GM21367 (cell line): ENCODE measurements at regions not wholly inside any gene's neighbourhood (a gene's known extent, or its start where the extent isn't known, plus 50 kb on each side); places are given as distances from the start of the nearest gene placed in this dataset.

Source experiments
- ATAC-seq: cut with Tn5 transposase; IDR thresholded peaks from one replicate; pipeline ENCODE4 v1.9.1; 2021; ENCODE audit not compliant: unreplicated experiment

DNA sequence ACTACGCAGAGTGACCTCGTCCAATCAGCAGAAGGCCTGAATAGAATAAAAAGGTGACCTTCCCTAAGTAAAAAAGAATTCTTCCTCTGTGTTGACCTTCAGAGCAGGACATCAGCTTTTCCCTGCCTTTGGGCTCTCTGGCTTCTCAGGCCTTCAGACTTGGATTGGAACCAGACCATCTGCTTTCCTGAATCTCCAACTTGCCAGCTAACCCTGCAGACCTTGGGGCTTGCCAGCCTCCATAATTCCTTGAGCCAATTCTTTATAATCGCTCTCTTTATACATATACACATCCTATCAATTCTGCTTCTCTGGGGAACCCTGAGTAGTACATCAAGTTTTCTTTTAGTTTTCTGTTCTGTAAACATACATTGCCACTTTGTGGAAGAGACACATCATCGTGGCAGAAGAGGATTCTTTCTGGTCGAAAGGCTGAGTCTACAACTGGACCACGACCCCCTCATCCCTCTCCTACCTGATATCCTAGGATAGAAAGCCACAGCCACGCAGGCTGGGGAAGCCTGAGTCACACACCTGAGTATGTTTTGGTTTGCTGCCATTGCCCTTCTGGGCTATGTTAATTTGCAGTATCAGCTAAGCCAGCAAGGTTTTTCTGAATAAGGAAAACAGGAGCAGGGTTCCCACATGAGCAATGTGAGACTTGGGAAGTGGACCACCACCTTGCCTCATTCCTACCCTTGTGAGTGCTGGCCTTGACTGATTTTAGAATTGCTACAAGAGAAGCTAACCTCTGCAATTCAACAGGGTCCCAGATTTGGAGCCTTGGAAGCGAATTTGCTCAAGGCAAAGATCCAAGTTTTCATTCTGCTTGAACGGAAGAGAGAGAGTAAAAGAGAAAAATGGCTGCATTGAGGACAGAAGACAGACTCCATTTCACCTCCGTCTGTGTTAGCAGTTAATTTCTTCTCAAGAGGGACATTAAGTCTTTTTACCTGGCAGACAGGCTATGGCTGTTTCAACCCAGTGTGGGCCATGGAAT lies 445.2 kb upstream of the FZD8 start:
- no peak for ATAC-seq

DNA sequence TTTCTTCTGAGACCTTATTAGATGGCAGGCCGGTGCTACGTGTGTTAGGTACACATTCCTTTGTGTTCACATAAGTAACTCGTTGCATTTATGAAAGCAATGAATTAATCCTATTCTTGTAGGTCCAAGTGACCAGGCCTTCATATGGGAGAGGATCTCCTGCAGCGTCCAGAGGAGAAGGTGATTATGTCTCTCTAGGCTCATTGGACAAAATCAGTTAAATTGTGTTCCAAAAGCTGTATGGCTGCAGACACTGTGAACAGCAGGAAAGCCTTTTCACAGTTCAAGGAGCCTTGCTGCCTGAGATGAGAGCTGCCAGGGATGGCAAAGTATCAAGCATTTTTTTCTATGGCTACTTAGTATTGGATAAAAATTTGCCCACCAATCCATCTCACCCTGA lies 433.1 kb upstream of the FZD8 start:
- no peak for ATAC-seq

DNA sequence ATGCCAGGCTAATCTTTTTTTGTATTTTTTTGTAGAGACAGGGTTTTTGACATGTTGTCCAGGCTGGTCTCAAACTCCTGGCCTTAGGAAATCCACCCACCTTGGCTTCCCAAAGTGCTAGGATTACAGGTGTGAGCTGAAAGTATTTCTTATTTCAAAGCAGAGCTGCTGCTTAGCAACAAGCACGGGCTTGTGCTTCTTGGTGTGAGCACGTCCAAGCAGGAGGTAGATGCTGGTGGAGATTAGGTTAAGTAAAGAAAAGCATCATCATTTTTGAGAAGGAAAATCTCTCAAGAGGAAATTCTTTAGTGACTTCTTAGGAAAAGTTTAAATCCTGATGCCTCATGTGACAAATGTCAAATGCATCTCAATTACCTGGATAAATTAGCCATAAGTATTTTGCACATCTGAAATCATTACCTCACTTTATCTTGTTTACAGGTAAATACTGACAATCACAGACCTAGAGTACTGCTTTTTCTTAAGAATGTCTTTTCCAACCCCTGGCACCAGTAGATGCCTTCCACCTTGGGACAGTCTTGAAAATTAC lies 431.8 kb upstream of the FZD8 start:
- no peak for ATAC-seq

DNA sequence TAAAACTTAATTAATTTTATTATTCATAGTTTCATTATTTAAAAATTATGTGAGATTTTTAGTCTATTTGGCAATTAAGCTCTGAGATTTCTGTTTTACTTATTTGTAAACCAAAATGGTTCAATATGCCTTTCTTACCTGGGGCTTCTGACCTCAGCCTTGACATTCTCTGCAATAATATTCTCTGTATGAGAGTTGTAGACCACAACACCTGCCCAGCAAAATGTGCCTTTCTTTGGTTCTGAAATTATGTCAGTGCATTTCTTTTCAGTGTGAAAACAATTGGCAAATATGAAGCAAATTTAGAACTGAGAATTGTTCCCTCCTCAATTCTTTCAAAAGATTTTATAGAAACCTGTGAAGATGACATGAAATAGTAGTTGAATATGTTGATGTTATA lies 426.4 kb upstream of the FZD8 start:
- ATAC-seq: no peak

DNA sequence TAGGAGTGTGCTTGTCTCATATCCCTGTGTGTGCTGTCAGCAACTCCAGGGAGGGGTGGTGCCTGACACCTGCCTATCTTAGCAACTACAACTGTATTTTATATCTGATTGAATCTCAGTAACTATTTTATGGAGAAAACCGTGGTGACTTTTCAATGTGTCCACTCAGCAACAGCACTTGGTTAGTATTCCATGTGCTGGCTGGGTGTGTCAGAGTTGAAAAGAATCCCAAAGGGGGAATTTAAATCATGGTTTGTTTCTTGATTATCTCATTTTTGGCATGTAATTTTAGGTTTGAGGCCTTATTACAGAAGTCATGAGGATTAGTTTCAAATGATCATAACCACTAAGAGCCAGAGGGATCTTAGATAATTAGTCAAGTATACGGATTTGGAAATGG lies 425.7 kb upstream of the FZD8 start:
- ATAC-seq: no peak

DNA sequence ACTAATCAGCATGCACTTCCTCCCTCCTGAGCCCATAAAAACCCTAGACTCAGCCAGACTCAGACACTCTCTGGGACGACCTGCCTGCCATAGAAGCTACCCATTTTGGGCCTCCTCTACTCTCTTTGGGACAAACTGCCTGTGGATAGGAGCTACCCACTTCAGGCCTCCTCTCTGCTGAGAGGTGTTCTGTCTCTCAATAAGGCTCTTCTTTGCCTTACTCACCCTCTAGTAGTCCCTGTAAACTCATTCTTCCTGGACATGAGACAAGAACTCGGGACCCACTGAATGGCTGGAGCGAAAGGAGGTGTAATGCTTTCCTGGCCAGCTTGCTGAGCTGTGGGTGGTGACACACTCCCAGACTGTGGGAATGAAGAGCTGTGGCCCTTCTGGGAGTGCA lies 424.8 kb upstream of the FZD8 start:
- ATAC-seq: no peak

DNA sequence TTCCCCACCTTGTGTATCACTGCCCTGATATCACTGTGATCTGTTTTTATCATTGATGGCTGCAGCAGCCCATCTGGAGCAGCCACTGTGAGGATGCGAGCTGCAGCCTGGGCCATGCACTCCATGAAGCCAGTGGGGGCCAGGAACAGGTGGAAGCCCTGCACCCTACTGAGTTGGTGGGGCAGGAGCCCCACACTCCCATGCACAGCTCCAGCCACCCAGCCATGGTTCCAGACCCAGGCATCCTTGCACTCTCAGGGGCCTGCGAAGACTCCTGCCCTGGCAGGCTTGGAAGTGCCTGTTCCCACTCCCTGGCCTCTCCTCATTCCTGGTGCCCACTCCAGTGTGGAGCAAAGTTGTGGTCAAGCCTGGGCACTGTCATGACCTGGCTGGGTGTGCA lies 424.0 kb upstream of the FZD8 start:
- no peak for ATAC-seq

DNA sequence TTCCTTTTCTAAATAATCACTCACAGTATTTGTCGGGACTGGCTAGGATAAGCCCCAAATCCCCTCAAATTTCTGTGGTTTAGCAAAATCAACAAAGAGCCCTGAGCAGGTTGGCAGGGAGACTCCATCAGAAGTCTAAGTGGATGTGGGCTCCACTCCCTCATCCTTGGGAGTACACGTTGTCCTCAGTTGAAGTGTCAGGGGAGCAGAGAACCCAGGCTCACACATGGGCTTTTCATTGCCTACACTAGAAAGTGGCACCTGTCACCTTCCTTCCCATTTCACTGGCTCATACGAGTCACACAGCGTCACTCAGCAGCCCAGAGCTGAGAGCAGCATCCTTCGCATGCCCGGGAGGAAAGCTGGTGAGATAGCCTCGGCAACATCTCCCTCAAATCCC lies 421.3 kb upstream of the FZD8 start:
- no peak for ATAC-seq

DNA sequence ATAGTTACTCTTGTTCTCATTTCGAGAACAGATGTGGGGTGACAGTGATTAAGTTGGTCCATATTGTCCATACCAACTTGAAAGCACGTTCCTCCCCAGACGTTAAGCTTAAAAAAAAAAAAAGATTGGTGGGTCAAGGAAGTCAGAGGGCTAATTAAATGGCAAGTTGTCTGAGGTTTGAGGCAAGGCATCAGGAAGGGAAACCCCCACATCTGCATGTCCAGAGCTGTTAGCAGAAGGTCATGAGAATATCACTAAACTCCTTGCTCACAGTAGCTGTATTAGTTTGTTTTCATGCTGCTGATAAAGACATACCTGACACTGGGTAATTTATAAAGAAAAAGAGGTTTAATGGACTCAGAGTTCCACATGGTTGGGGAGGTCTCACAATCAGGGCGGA lies 415.6 kb upstream of the FZD8 start:
- ATAC-seq: no peak

DNA sequence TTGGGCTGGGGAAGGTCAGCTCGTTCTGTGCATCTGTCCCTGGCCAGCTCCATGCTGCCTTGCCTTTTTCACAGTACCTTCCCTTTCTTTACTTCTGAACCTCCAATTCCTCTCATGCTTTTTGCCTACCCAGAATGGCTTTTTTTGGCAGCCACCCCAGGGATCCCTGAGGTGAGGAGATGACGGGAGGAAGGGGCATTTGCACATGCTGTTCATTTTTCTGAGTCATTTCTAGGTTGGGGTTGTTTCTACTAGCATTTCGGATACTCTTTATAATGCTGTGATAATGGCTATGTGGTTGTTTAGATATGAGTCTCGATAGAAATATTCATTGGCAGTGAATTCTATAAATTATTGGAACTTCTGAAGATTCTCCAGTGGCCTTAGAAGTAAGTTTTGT lies 415.1 kb upstream of the FZD8 start:
- no peak for ATAC-seq

DNA sequence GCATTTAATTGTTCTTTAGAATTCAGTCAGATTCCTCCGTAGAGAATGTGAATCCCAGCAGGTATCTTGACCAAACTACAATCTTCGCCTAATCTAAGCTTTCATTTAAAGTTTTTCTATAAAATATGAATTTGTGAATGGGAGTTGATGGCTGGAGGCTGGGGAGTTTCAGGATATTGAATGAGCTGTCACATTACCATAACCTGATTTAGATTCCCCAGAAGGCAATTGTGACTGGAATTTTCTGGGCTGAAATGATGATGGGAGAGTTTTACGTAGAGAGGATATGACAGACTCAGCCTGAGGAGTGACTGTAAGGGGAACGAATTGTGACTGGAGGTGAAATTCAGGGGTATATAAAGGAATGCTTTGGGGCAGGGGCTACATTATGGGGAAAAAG lies 411.7 kb upstream of the FZD8 start:
- no peak for ATAC-seq

DNA sequence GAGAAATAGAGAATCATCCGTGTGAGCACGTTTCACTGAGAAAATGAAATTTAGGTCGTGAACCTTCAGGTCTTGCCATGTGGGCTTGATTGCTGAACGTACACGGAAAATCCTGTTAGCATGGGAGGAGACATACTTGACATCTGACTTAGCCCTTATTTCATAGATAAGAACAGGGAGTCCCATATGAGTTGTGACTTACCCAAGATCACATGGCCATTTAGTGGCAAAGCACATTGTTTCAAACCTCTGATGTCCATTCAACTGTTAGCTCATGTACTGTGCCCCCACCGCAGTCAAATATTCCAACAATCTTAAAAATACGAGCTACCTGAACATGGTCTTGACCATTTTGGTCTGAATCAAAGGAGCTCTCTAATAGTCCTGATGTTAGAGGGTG lies 411.2 kb upstream of the FZD8 start:
- no peak for ATAC-seq

DNA sequence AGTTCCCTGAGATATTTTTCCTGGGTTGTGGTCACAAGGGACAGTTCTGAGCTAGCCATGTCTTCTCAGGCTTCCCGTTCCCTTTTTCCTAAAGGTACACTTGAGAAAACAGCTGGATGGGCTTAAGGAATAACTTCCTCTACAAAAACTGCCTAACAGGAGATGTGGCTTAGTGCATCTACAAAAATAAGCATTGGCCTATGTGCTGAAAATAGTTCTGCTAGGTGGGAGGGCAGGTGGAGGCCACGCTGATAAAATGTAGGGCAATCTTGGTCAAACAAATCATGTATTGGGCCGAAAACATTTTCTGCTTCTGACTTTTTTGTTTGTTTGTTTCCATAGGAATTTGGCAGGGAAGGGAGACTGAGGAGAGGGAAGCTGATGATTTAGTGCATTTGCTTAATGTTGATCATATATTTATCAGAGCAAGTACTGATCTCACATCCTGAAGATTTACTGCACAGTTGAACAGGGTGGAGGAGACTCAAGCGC lies 409.4 kb upstream of the FZD8 start:
- no peak for ATAC-seq

DNA sequence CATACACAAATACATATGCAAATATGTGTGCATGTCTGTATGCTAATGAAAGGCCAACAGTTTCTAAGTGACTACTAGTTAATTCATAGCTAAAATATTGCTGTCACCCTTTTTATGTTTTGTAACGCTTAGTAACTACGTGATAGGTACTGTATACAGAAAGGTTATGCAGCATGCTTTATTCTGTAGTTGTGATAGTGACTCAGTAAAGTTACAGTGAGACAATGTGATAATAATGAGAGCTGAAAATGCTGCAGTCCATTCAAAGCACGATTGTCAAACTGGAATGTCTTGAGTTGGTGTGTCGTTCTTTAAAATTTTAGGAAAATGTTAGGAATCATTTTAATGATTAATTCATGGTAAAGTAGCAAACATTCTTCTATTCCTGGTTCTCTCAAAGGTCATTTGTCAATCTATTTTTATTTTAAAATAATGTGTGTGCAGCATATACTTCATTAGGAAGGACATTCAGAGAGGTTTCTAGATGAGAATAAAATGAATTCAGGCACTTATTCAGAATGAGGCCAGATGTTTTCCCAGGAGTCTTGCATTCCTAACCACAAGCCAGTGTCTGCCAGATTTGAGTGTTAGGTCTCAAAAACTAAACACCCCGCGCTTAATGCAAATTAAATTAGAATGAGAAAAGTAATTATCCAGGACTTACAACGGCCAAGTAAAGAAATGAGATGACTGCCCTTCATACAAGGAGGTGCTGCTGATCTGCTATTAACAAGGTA lies 408.8 kb upstream of the FZD8 start:
- ATAC-seq: no peak

DNA sequence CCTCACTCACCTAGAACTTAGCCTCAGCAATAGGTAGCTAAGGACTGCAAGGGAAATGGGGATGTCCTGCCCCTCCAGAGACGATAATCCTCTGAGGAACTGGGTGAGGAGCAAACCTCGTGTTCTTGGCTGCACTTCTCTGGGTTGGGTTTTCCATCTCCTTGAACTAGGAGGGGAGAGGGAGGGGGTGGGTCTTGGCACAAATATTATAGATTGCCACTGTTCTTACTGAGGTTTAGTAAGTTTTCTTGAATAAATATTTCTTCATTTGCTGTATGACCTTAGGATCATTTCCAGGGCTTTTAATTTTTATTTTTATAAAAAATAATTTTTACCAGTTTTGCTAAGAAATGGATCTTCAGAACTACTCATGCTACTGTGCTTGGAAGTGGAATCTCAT lies 406.7 kb upstream of the FZD8 start:
- no peak for ATAC-seq

DNA sequence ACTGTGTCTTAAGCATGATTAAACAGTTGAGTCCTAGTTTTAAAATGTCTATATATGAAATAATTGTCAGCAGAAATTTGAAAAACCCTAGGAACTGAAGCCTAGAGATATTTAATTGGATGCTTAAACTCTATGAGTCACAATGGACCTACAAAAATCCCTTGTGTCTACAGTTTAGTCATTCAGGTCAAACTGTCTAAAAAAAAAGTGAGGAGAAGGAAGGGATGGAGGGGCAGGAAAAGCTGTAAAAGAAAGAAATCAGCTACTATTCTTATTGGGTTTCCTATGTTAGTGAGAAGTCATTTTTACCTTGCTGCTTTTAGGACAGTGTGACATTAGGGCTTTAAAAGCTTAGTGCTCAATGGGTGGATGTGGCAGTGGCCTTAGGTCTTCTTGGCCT lies 406.1 kb upstream of the FZD8 start:
- no peak for ATAC-seq

DNA sequence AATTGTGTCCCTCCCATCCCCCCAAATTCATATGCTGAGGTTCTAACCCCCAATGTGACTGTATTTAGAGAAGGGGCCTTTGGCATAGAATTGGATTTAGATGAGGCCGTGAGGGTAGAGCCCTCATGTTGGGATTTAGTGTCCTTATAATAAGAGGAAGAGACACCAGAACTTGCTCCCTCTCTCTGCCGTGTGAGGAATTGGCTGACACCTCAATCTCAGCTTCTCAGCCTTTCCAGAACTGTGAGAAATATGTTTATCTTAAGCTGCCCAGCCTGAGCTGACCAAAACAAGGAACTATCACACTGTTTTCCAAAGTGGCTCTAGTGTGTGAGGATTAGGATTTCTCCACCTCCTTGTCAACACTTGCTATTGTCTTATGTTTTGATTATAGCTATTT lies 400.0 kb upstream of the FZD8 start:
- no peak for ATAC-seq

DNA sequence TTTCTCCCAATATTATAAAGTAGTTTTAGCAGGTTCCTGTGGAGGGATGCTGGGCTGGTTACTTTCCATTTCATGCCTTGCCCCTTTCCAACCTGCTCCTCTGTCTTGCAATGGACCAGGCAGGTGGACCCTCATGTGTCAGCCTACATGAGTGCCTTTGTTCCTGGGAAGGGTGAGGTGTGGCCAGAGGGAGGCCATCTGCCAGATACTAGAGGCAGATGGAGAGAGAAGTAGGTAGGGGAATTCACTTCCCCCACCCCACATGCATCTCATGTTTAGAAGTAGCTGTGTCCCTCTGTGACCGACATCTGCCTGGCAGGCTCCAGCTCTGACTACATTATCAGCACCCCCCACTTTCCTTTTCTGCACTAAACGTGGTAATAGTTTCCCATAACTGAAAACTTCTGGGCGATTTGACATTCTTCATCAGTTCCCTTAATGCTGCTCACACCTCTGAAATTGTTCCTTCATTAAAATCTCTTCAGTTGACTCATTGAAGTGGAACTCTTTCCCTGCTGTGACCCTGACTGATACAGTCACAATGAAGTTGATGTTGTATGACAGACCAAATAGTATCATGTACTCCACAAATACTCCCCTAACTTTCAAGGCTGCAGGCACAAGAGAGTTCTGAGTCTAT lies 396.3 kb upstream of the FZD8 start:
- ATAC-seq: no peak

DNA sequence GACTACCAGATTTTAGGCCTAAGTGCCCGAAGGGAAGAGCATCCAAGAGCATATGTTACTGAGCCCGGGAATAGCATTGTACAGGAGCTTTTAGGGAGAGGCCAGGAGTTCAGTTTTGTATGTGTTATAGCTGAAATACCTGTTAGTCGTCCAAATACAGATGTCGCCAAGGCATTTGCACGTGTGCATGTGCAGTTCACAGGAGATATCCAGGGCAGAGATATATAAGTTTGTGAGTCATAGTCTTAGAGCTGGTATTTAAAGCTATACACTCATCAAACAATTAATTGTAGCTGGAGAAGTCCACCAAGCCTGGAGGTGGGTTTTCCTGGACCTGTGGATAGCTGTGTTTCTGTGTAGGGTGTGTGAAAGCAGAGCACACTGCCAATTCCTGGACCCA lies 394.0 kb upstream of the FZD8 start:
- no peak for ATAC-seq

DNA sequence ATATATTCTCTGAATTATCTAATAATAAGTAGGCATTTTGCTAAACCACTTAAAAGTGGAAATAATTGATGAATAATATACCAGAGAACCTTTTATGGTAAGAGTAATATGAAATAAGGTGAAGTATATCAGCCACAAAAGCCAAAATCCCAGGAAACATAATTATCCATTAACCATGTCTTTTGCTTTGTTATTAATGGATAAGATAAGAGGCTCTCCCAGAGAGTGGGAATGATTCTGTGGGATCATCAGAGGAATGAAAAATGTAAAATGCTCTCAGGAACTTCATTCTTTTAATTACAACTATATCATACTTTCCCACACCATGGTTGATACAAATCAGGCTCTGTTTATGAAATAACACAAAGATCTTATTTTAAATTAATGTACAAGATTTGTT lies 391.7 kb upstream of the FZD8 start:
- no peak for ATAC-seq

DNA sequence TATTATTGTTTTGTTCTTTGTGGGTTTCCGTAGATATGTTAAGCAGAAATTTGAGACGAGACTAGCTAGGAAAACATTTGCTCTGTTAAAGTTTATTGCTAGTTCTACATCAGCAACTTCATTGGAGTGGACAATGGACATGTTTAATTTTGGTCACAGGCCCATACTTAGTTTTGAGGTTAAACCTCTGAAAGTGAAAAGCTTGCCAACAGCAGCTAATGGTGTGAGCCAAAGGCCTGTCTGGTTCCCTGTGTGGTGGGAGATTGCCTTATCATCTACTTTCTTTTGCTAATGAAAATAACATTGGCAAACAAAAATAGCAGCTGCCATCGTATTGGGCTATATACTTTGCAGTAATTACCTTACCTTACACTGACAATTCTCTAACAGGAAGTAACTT lies 388.4 kb upstream of the FZD8 start:
- ATAC-seq: no peak
